Mesothelial cell of epicardium (in vitro differentiated cells): ENCODE measurements at regions not wholly inside any gene's neighbourhood (a gene's known extent, or its start where the extent isn't known, plus 50 kb on each side); places are given as distances from the start of the nearest gene placed in this dataset.
"Not testable (repeated sequence)": the region's sequence is repeated elsewhere in the genome, so short reads cannot be mapped to it uniquely, and the experiment has no call there.

Source experiments
- DNase-seq, 2 experiments: peaks; one replicate each; pipeline ENCODE4 v3.0.0; 2021; ENCODE audit warnings: low spot score in 2 of 2; ENCODE audit not compliant: unreplicated experiment in 2 of 2
- H3K27ac Mint-ChIP-seq: 2 replicates; pipeline ENCODE4 v1.8.0; 2021; ENCODE audit warnings: mixed read lengths
- H3K27me3 Mint-ChIP-seq: 2 replicates; pipeline ENCODE4 v1.8.0; 2021; ENCODE audit warnings: low read depth, mixed read lengths
- H3K36me3 Mint-ChIP-seq: 2 replicates; pipeline ENCODE4 v1.8.0; 2021; ENCODE audit warnings: mixed read lengths
- H3K4me1 Mint-ChIP-seq: 2 replicates; pipeline ENCODE4 v1.8.0; 2021; ENCODE audit warnings: mixed read lengths
- H3K4me3 Mint-ChIP-seq: 2 replicates; pipeline ENCODE4 v1.8.0; 2021; ENCODE audit warnings: mild to moderate bottlenecking, moderate library complexity, mixed read lengths
- H3K9me3 Mint-ChIP-seq: 2 replicates; pipeline ENCODE4 v1.8.0; 2021; ENCODE audit warnings: mixed read lengths
- CTCF ChIP-seq: fragments of 200-600 bp; sonication (generic); IDR thresholded peaks from one replicate; pipeline ENCODE4 v1.5.0; 2021; ENCODE audit warnings: antibody characterized with exemption; ENCODE audit not compliant: unreplicated experiment

DNA sequence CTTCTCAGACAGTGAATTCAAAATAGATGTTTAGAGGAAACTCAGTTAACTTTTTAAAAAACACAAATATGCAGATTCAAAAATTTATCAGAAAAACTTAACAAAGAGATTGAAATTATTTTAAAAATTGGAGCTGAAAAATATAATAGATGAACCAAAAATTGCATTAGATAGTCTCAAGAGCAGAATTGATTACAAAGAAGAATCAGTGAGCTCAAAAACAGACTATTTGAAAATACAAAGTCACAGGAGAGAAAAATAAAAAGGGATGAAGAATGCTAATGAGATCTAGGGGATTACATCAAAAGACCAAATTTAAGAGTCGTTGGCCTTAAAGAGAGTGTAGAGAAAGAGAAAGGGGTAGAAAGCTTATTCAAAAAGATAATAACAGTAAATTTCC lies 700.5 kb downstream of the COL12A1 start:
- TF ChIP-seq CTCF, result no peak
- no peak for DNase-seq
- peaks cover 3% of the 10 kb centered on the region for H3K36me3 Mint-ChIP-seq
- no peaks in the 10 kb centered on the region for H3K27me3 Mint-ChIP-seq
- peaks cover 54% of the 10 kb centered on the region for H3K9me3 Mint-ChIP-seq
- no peaks in the 10 kb centered on the region for H3K4me1 Mint-ChIP-seq
- H3K27ac Mint-ChIP-seq, result no peak overlapping the region
- H3K4me3 Mint-ChIP-seq, result no peak overlapping the region

GRCh38 chr6:74504941-74505340 lies 700.9 kb downstream of the COL12A1 start:
- no peak overlapping the region for H3K27ac Mint-ChIP-seq
- H3K9me3 Mint-ChIP-seq, result peaks cover 49% of the 10 kb centered on the region
- H3K27me3 Mint-ChIP-seq, result no peaks in the 10 kb centered on the region
- no peak overlapping the region for H3K4me3 Mint-ChIP-seq
- H3K4me1 Mint-ChIP-seq, result no peaks in the 10 kb centered on the region
- peaks cover 3% of the 10 kb centered on the region for H3K36me3 Mint-ChIP-seq
- no peak for DNase-seq
- no peak for TF ChIP-seq CTCF

- TF ChIP-seq CTCF, result no peak
Observed at GRCh38 chr6:74492587-74492986, 713.3 kb downstream of the COL12A1 start.

GRCh38 chr6:74491844-74492374 lies 713.9 kb downstream of the COL12A1 start:
- Mint-ChIP-seq H3K9me3 (peaks cover 4% of the 10 kb centered on the region), H3K4me3 (no peak overlapping the region), H3K4me1 (no peaks in the 10 kb centered on the region), H3K36me3 (no peaks in the 10 kb centered on the region), H3K27ac (no peak overlapping the region), H3K27me3 (no peaks in the 10 kb centered on the region)
- no peak for TF ChIP-seq CTCF
- DNase-seq, result no peak

More at GRCh38 chr6:74492587-74492986, 713.3 kb downstream of the COL12A1 start:
- H3K27ac Mint-ChIP-seq, result no peak overlapping the region
- no peak for DNase-seq
- no peaks in the 10 kb centered on the region for H3K4me1 Mint-ChIP-seq
- H3K9me3 Mint-ChIP-seq, result peaks cover 7% of the 10 kb centered on the region
- H3K36me3 Mint-ChIP-seq, result no peaks in the 10 kb centered on the region
- H3K27me3 Mint-ChIP-seq, result no peaks in the 10 kb centered on the region
- H3K4me3 Mint-ChIP-seq, result no peak overlapping the region

DNA sequence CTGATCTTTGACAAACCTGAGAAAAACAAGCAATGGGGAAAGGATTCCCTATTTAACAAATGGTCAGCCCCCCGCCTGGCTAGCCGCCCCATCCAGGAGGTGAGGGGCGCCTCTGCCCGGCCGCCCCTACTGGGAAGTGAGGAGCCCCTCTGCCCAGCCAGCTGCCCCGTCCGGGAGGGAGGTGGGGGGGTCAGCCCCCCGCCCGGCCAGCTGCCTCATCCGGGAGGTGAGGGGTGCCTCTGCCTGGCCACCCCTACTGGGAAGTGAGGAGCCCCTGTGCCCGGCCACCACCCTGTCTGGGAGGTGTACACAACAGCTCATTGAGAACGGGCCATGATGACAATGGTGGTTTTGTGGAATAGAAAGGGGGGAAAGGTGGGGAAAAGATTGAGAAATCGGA lies 717.1 kb downstream of the COL12A1 start:
- H3K36me3 Mint-ChIP-seq, DNase-seq, H3K4me3 Mint-ChIP-seq, H3K27me3 Mint-ChIP-seq, H3K27ac Mint-ChIP-seq, H3K4me1 Mint-ChIP-seq: not testable (repeated sequence)
- H3K9me3 Mint-ChIP-seq, result peaks cover 10% of the 10 kb centered on the region

DNA sequence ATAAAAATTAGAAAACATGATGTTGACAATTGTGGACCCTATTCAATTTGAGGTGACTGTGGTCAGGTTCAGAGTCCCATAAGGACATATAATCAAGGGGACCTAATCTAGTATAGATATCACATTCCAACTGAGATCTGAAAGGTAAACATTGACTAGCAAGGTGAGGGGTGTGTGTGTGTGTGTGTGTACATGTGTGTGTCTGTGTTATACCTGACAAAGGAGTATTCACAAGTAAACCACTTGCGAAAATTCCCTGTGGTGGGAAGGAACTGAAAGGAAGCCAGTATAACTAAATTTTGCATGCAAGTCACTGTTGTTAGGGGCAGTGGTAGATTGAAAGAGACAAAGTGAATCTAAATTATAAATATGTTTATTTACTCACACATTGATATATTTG lies 723.7 kb downstream of the COL12A1 start:
- Mint-ChIP-seq H3K27ac (no peak overlapping the region), H3K4me1 (no peaks in the 10 kb centered on the region), H3K36me3 (no peaks in the 10 kb centered on the region), H3K27me3 (peaks cover 4% of the 10 kb centered on the region), H3K4me3 (no peak overlapping the region), H3K9me3 (peaks cover 6% of the 10 kb centered on the region)
- no peak for TF ChIP-seq CTCF
- DNase-seq, result no peak
